ENCODE measurements at regions not wholly inside any gene's neighbourhood (a gene's known extent, or its start where the extent isn't known, plus 50 kb on each side); places are given as distances from the start of the nearest gene placed in this dataset.
"Not testable (repeated sequence)": the region's sequence is repeated elsewhere in the genome, so short reads cannot be mapped to it uniquely, and the experiment has no call there.

DNA sequence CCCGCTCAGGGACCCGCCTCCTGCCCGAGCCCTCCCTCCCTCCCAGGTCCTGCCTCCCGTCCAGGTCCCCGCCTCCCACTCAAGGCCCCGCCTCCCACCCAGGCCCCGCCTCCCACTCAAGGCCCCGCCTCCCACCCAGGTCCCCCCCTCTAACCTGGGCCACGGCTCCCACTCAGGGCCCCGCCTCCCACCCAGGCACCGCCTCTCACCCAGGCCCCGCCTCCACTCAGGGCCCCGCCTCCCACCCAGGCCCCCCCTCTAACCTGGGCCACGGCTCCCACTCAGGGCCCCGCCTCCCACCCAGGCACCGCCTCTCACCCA lies 103.5 kb downstream of the FAM53A start:
- not testable (repeated sequence) for TF ChIP-seq TAF1 (IDR thresholded peaks at IDR 0.05; ENCODE audit: low read depth, low read length); POLR2AphosphoS5 (IDR thresholded peaks at IDR 0.05; ENCODE audit: low read depth, low read length); POLR2A (IDR thresholded peaks at IDR 0.05; ENCODE audit: low read depth, low read length); PAX5 (IDR thresholded peaks at IDR 0.05; ENCODE audit: insufficient read depth, low read length, severe bottlenecking); SPI1 (IDR thresholded peaks at IDR 0.05; ENCODE audit: low read depth, low read length); POU2F2 (IDR thresholded peaks at IDR 0.05; ENCODE audit: low read depth, low read length)

Measured in GM12891 (cell line).